OCI-LY7 (cell line): ENCODE measurements at regions not wholly inside any gene's neighbourhood (a gene's known extent, or its start where the extent isn't known, plus 50 kb on each side); places are given as distances from the start of the nearest gene placed in this dataset.

Experiments
- CTCF ChIP-seq: fragments of 200-600 bp; sonication (generic); conservative IDR thresholded peaks from 2 replicates; pipeline ENCODE4 v1.5.1; 2014; ENCODE audit warnings: mild to moderate bottlenecking, antibody characterized with exemption, low read length, moderate library complexity, mixed read lengths
- EZH2phosphoT487 ChIP-seq: fragments of 200-600 bp; sonication (generic); IDR thresholded peaks from 2 replicates; pipeline ENCODE4 v1.6.1; 2018; ENCODE audit warnings: low read depth, borderline replicate concordance, mild to moderate bottlenecking, mixed run types, antibody characterized with exemption, low read length, moderate library complexity, mixed read lengths

- TF ChIP-seq CTCF (no peak), EZH2phosphoT487 (no peak)
Measured at GRCh38 chr10:22856444-22857074, 71.3 kb upstream of the ARMC3 start.
